Adipocyte (in vitro differentiated cells): ENCODE measurements at regions not wholly inside any gene's neighbourhood (a gene's known extent, or its start where the extent isn't known, plus 50 kb on each side); places are given as distances from the start of the nearest gene placed in this dataset.
A peak's percentile ranks its signal among the peaks of the same experiment; 100 is the strongest.

ENCODE experiments used
- DNase-seq: peaks from one replicate; pipeline ENCODE4 v3.0.0-alpha.2; 2015; ENCODE audit warnings: low read depth
- H3K27me3 ChIP-seq: replicated peaks from 2 replicates; pipeline ENCODE4 v1.7.0; 2013; ENCODE audit warnings: mild to moderate bottlenecking, low read length, moderate library complexity; ENCODE audit not compliant: control insufficient read depth, insufficient read depth
- H3K36me3 ChIP-seq: 2 replicates; pipeline ENCODE4 v1.7.0; 2013; ENCODE audit warnings: low read length, mild to moderate bottlenecking, moderate library complexity; ENCODE audit not compliant: control insufficient read depth, insufficient read depth, severe bottlenecking
- H3K4me1 ChIP-seq: 2 replicates; pipeline ENCODE4 v1.7.0; 2013; ENCODE audit warnings: mild to moderate bottlenecking, low read length, moderate library complexity; ENCODE audit not compliant: control insufficient read depth, insufficient read depth
- H3K4me3 ChIP-seq: 2 replicates; pipeline ENCODE4 v1.7.0; 2013; ENCODE audit warnings: mild to moderate bottlenecking, low read length, moderate library complexity
- H3K9ac ChIP-seq: 2 replicates; pipeline ENCODE4 v1.7.0; 2013; ENCODE audit warnings: mild to moderate bottlenecking, low read length, moderate library complexity
- H3K9me3 ChIP-seq: 2 replicates; pipeline ENCODE4 v1.7.0; 2013; ENCODE audit warnings: mild to moderate bottlenecking, low read length, moderate library complexity; ENCODE audit not compliant: control insufficient read depth

DNA sequence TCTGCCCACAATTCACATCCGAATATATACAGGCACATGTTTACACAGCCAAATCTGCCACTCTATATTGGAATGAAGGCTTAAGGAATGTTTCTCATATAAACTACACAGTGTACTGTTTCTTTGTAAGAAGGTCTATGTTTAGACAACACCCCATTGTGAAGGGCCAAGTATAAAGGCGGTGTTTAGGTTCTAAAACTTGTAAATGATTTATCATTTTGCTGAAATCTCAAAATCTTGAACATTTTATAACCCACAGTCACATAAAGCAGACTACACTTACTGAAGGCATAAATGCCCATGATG is 94.0 kb downstream of the ZNF608 start:
- Histone ChIP-seq H3K9ac (peak overlapping the region; percentile 89), H3K4me3 (peak overlapping the region; percentile 83), H3K4me1 (peaks cover 59% of the 10 kb centered on the region), H3K9me3 (no peaks in the 10 kb centered on the region), H3K36me3 (peaks cover 8% of the 10 kb centered on the region), H3K27me3 (no peaks in the 10 kb centered on the region)
- peak; percentile 14 for DNase-seq

DNA sequence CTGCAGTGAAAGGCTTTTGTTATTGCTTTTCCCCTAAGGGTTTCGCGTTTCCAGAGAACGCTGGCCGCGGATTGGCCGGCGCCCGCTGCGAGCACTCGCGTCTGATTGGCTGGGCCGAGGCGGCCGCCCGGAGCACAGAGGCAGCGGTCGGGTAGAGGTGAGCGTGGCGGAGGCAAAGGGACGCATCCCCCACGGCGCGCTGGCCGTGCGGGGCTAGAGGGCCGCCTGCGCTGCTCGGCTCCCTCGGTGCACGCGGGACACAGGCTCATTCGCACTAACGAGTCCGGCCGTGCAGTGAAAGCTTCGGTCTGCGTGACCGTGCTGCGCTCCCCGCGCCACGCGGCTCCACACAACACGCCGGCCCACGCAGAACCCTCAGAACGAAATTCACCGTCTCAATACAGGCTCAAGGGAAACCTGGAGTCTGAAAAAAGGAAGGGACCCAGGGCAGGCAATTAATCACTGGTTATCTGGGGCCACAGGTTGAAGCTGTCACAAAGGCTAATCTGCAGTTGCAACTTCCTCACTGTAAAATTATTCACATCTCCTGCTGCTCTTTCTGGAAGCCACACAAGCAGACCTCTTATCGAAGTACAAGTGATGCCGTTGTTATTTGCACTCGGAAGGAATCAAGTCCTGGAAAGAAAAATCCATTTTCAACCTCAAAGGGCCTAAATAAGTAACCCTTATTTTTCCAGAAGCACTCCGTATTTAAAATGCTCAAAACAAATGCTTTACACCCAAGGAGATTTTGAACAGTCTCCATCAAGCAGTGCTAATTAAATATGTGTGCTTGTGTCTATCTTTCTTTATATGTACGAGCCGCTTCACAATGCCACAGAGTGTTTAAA is 94.6 kb downstream of the ZNF608 start:
- Histone ChIP-seq H3K4me1 (peaks cover 59% of the 10 kb centered on the region), H3K4me3 (peak overlapping the region; percentile 83), H3K9me3 (no peaks in the 10 kb centered on the region), H3K27me3 (no peaks in the 10 kb centered on the region), H3K9ac (peak overlapping the region; percentile 89), H3K36me3 (peaks cover 8% of the 10 kb centered on the region)
- peak; percentile 96 for DNase-seq

DNA sequence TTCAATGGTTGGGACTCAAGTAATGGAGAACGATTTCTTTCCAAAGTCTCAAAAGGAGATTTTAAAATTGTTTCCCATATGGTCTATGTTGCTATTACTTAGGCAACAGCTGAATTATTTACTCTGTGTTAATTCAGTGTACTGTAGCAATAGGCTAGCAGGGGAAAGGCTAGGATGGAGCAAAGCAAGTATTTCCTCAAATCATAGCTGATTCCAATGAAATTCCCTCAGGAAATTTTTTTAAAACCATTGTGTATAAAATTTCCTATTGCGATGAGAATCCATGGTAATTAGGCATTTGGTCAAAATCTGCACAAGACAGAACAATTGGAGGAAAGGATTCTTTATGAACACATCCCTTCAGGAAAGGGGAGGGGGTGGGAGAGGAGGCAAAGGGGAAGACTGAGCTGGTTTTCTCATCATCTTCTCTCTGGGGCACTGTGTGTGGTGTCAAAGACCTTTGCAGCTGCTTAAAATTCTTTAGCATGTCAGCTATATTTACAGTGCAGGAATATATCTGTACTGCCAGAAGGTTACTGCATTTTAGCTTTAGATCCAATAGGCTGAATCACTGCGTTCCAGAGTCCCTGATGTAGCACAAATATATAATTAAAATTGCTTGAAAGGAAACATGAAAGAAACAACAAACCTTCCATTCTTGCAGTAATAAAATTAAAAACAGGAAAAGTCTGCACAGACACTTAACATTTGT is 95.3 kb downstream of the ZNF608 start:
- H3K4me1 ChIP-seq: peaks cover 55% of the 10 kb centered on the region
- no peaks in the 10 kb centered on the region for H3K27me3 ChIP-seq
- H3K9ac ChIP-seq: peak overlapping the region; percentile 89
- peaks cover 13% of the 10 kb centered on the region for H3K36me3 ChIP-seq
- DNase-seq: peak; percentile 69
- peak overlapping the region; percentile 83 for H3K4me3 ChIP-seq
- H3K9me3 ChIP-seq: no peaks in the 10 kb centered on the region

DNA sequence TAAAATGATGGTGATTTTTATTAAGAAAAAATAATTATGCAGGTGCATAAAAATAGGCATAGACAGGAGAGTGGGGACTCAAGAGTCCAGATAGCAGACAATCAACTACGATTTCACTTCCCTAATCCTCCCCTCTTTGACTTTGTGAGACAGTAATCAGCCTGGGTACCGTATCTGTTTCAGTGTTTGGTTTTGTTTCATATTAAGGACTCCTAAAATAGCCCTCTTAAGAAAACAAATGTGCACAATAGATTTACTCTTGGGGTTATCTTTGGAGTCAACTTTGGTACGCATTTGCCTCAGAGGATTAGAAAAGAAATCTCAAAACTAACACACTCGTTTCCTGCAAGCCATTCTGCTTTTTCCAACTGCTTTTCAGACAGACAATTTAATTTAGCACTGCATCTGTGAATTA is 96.3 kb downstream of the ZNF608 start:
- Histone ChIP-seq H3K9me3 (no peaks in the 10 kb centered on the region), H3K4me1 (peaks cover 45% of the 10 kb centered on the region), H3K27me3 (no peaks in the 10 kb centered on the region), H3K9ac (peak overlapping the region; percentile 89), H3K36me3 (peaks cover 13% of the 10 kb centered on the region), H3K4me3 (peak overlapping the region; percentile 83)
- DNase-seq: peak; percentile 30

DNA sequence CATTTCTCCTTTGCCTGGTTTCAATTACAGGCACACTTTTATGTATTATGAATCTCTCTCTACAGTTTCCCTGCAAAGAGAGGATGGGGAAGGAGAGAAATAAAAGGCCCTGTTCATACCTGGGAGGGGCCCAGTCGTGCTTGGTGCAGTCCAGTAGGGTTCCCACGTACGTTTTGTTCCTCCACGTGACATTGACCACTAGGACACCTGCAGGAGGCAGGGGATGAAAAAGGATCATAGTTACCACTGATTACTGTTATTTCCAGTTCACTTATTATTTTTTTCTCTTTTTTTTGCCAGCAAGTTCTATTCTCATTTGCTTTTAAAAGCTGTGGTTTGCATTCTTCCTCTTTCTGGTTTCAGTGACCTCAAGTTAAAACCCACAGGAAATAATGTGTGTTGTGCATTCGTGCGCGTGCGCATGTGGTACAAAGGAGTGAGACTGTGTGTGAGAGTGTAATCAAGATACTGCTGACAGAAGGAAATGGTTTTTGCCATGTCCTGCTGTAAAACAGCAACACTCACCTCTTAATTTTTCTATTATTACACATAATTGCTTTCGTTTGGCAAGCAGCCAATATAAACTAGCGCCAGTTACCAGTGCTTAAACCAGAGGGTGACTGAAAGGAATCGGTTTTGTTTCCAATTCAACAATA is 96.8 kb downstream of the ZNF608 start:
- DNase-seq: peak; percentile 70
- H3K9ac ChIP-seq: peak overlapping the region; percentile 89
- no peaks in the 10 kb centered on the region for H3K27me3 ChIP-seq
- no peaks in the 10 kb centered on the region for H3K9me3 ChIP-seq
- H3K36me3 ChIP-seq: peaks cover 13% of the 10 kb centered on the region
- H3K4me1 ChIP-seq: peaks cover 40% of the 10 kb centered on the region
- H3K4me3 ChIP-seq: peak overlapping the region; percentile 83

DNA sequence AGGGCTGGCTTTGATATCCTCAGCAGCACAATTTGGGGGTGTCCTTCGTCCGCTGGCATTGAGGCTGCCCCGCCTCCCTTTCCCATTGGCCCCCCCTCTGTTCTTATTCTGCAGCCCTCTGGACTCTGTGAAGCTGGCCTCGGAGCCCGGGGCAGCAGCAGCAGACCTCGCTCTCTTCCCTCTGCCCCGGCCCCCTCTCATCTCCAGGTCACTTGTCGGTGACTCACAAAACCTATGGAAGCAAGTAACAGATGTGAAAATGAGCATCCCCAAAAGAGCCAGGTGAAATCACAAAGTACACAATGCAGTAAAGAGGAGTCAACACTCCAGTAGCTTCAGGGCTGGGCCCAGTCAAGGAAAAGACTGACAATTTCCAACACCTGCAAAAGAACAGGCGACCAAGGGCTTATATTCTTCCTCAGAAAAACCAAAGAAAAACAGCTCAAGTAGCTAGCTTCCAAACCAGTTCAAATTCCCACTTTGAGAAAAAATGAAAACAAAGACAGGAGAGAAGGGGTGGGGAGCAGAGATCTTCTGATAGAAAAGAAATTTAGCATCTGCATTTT is 97.5 kb downstream of the ZNF608 start:
- Histone ChIP-seq H3K9me3 (no peaks in the 10 kb centered on the region), H3K4me1 (peaks cover 38% of the 10 kb centered on the region), H3K4me3 (peak overlapping the region; percentile 83), H3K36me3 (peaks cover 16% of the 10 kb centered on the region), H3K9ac (peak overlapping the region; percentile 89), H3K27me3 (no peaks in the 10 kb centered on the region)
- no peak for DNase-seq

DNA sequence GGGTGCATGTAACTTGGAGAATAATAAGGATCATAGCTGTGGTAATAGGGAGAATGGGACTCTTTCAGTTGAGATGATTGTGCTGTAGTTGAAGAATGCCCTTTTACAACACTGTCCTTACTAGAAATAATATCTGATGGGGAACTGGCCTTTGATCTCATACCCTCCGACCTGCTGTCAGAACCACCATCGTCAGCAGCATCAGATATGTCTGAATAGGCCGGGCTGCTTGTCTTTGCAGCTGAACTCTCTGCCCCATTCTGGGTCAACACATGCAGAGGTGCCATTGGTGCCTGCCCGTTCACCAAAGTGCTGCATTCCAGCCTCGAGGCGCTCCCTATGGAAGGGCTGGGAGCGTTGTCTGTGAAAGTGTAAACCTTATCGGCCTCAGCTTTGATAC is 99.1 kb downstream of the ZNF608 start:
- peaks cover 26% of the 10 kb centered on the region for H3K36me3 ChIP-seq
- H3K4me1 ChIP-seq: peaks cover 34% of the 10 kb centered on the region
- H3K9me3 ChIP-seq: no peaks in the 10 kb centered on the region
- H3K4me3 ChIP-seq: no peak overlapping the region
- H3K9ac ChIP-seq: no peak overlapping the region
- H3K27me3 ChIP-seq: no peaks in the 10 kb centered on the region
- DNase-seq: no peak

DNA sequence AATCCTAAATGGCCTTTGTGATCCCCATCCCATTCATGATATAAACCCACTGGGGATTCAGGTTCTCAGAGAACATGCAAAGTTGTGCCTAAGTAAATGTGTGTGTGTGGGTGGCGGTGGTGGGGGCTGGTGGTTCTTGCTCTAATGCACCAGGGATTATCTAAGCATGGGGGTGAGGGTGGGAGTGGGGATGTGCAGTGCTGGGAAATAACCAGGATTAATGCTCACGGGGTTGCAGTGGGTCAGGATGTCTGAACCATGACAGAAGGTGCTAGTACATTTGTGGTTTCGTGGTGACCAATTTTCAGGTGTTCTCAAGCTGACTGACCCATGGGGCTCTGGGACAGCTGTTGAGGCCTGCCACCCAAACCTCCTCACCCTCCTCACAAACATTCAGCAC is 101.0 kb downstream of the ZNF608 start:
- peaks cover 35% of the 10 kb centered on the region for H3K36me3 ChIP-seq
- no peak for DNase-seq
- peaks cover 20% of the 10 kb centered on the region for H3K4me1 ChIP-seq

DNA sequence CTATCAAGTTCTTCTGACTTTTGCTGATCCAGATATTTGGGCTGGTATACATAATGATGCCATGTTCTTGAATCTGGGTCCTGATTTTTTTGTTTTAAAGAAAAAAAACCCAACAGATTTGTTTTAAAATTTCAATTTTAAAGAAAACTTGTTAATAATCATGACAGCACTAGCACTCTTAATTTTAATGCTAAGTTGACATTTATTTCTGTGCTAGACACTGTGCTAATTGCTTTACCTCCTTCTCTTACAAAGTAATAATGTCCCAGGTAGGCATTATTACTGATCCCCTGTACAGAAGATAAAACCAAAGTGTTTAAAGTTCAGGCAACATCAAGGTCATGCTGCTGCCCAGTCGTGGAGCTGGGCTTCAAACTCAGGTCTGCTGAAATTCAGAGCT is 101.9 kb downstream of the ZNF608 start:
- Histone ChIP-seq H3K27me3 (no peaks in the 10 kb centered on the region), H3K9ac (no peak overlapping the region), H3K4me1 (peaks cover 11% of the 10 kb centered on the region), H3K9me3 (no peaks in the 10 kb centered on the region), H3K4me3 (no peak overlapping the region), H3K36me3 (peaks cover 37% of the 10 kb centered on the region)
- no peak for DNase-seq

More for the DNA sequence above, 101.0 kb downstream of the ZNF608 start:
- Histone ChIP-seq H3K4me3 (no peak overlapping the region), H3K9me3 (no peaks in the 10 kb centered on the region), H3K9ac (no peak overlapping the region), H3K27me3 (no peaks in the 10 kb centered on the region)

DNA sequence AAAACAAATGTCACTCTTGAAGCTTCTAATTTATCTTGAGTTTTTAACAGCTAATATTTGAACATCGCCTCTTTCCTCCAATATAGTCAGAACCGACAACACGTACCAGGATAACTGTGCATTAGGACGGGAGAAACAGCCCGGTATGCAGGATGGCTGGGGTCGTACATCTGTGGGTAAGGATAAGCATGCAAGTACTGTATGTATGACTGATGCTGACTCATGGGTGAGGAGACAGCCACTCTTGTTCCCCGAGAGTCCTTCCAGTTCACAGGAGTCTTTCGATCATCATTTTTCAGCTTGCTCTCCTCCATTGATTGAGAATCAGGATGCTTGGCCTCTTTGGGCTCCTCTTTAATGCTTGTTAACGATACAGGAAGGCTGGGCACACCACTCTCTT is 102.3 kb downstream of the ZNF608 start:
- no peak for DNase-seq
- Histone ChIP-seq H3K9me3 (no peaks in the 10 kb centered on the region), H3K4me1 (peaks cover 7% of the 10 kb centered on the region), H3K9ac (no peak overlapping the region), H3K36me3 (peaks cover 39% of the 10 kb centered on the region), H3K4me3 (no peak overlapping the region), H3K27me3 (no peaks in the 10 kb centered on the region)

DNA sequence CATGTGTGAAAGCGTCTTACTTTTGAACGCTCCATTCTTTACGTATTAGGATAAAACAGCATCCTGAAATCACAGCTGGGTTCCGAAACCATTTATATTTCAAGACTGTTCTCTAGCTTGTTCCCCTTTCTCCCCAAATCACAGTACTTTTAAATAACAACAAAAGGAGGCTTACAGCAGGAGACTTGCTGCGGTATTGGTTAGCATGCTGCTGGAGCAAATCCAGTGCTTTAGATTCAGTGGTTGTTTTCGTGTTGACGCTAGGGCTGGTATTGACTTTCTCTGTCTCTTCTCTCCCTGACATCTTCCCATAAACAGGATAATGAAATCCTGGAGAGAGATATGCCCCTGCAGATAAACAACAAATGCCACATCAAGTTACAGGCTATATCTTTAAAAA is 103.1 kb downstream of the ZNF608 start:
- Histone ChIP-seq H3K9ac (no peak overlapping the region), H3K36me3 (peaks cover 38% of the 10 kb centered on the region), H3K4me1 (peaks cover under 1% of the 10 kb centered on the region), H3K4me3 (no peak overlapping the region), H3K9me3 (no peaks in the 10 kb centered on the region), H3K27me3 (no peaks in the 10 kb centered on the region)
- DNase-seq: no peak
